Transverse colon (tissue), 3 donors: ENCODE measurements at regions not wholly inside any gene's neighbourhood (a gene's known extent, or its start where the extent isn't known, plus 50 kb on each side); places are given as distances from the start of the nearest gene placed in this dataset.

Experiments used
- POLR2A ChIP-seq: fragments of 450-650 bp; IDR thresholded peaks from one replicate; pipeline ENCODE4 v1.6.1; 2016; ENCODE audit warnings: antibody characterized with exemption, mild to moderate bottlenecking, moderate library complexity
- TF ChIP-seq, protein P1 (sequence below), 5 experiments: fragments of 200-600 bp in 3 of 5; fragments of 450-650 bp in 2 of 5; sonication (generic) in 3 of 5; IDR thresholded peaks; 1 replicate in 2 of 5; 2 replicates in 3 of 5; pipeline ENCODE4 v1.5.1; 2016 to 2017; ENCODE audit warnings: antibody characterized with exemption in 5 of 5, inconsistent platforms in 3 of 5, mild to moderate bottlenecking in 2 of 5, moderate library complexity in 1 of 5

DNA sequence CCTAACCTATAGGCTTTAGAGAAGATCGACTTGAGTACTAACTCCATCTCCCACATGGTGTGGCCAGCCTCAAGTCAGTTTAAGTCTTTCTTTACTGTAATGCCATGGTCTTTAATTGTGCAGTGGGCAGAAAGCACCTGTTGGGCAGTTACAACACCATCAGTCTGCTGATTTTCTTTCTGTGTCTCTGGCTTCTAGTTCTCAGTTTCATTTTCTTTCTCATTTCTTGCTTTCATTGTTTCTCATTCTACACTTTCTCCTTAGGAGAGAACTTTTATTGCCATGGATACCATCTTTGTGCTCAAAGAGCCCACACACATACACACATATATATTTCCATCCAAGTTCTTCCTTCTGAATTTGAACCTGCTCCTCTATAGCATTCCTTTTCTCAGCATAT is 96.1 kb upstream of the SLC16A7 start:
- TF ChIP-seq, protein P1, sequence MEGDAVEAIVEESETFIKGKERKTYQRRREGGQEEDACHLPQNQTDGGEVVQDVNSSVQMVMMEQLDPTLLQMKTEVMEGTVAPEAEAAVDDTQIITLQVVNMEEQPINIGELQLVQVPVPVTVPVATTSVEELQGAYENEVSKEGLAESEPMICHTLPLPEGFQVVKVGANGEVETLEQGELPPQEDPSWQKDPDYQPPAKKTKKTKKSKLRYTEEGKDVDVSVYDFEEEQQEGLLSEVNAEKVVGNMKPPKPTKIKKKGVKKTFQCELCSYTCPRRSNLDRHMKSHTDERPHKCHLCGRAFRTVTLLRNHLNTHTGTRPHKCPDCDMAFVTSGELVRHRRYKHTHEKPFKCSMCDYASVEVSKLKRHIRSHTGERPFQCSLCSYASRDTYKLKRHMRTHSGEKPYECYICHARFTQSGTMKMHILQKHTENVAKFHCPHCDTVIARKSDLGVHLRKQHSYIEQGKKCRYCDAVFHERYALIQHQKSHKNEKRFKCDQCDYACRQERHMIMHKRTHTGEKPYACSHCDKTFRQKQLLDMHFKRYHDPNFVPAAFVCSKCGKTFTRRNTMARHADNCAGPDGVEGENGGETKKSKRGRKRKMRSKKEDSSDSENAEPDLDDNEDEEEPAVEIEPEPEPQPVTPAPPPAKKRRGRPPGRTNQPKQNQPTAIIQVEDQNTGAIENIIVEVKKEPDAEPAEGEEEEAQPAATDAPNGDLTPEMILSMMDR (IDR thresholded peaks at IDR 0.05): no peak
- TF ChIP-seq POLR2A: no peak
